Stimulated activated CD8-positive, alpha-beta memory T cell treated with anti-CD3 and anti-CD28 coated beads, Interleukin-4, amount 100 ng/mL, for 4 hours (primary cell): ENCODE measurements at regions not wholly inside any gene's neighbourhood (a gene's known extent, or its start where the extent isn't known, plus 50 kb on each side); places are given as distances from the start of the nearest gene placed in this dataset.

ENCODE experiments used
- DNase-seq, 2 donors: peaks; one replicate each; pipeline ENCODE4 v3.0.0-alpha.2; 2020; ENCODE audit warnings: low read depth in 2 of 2, low spot score in 1 of 2

- DNase-seq: no peak
These were observed 1094.8 kb upstream of the PIK3C3 start for GRCh38 chr18:40860189-40860588.

- no peak for DNase-seq
These were observed 1099.4 kb upstream of the PIK3C3 start for GRCh38 chr18:40855661-40856060.

- DNase-seq: no peak
These were observed 1102.6 kb upstream of the PIK3C3 start for GRCh38 chr18:40852406-40852805.

GRCh38 chr18:40851014-40851429 lies 1104.0 kb upstream of the PIK3C3 start:
- no peak for DNase-seq

- DNase-seq: no peak
These were observed 1105.1 kb upstream of the PIK3C3 start for GRCh38 chr18:40849886-40850285.

- DNase-seq: no peak
These were observed 1113.6 kb upstream of the PIK3C3 start for GRCh38 chr18:40841467-40841866.

GRCh38 chr18:40841063-40841462 lies 1114.0 kb upstream of the PIK3C3 start:
- DNase-seq: no peak

GRCh38 chr18:40832362-40832761 lies 1122.7 kb upstream of the PIK3C3 start:
- no peak for DNase-seq

GRCh38 chr18:40824291-40824690 lies 1130.7 kb upstream of the PIK3C3 start:
- DNase-seq: no peak

- no peak for DNase-seq
These were observed 1133.3 kb upstream of the PIK3C3 start for GRCh38 chr18:40821596-40822243.

- no peak for DNase-seq
These were observed 1142.0 kb upstream of the PIK3C3 start for GRCh38 chr18:40812981-40813515.

- DNase-seq: no peak
These were observed 1144.7 kb upstream of the PIK3C3 start for GRCh38 chr18:40810372-40810771.

GRCh38 chr18:40789286-40789685 lies 1165.7 kb upstream of the PIK3C3 start:
- DNase-seq: no peak

GRCh38 chr18:40782453-40783130 lies 1172.4 kb upstream of the PIK3C3 start:
- no peak for DNase-seq

- no peak for DNase-seq
These were observed 1185.2 kb upstream of the PIK3C3 start for GRCh38 chr18:40769786-40770185.

- DNase-seq: no peak
These were observed 1194.8 kb upstream of the PIK3C3 start for GRCh38 chr18:40760251-40760650.

- DNase-seq: no peak
These were observed 1200.6 kb upstream of the PIK3C3 start for GRCh38 chr18:40754477-40754876.

GRCh38 chr18:40752316-40752715 lies 1202.7 kb upstream of the PIK3C3 start:
- no peak for DNase-seq

GRCh38 chr18:40751186-40751585 lies 1203.8 kb upstream of the PIK3C3 start:
- no peak for DNase-seq

- no peak for DNase-seq
These were observed 1216.0 kb upstream of the PIK3C3 start for GRCh38 chr18:40739029-40739428.

GRCh38 chr18:40738321-40738880 lies 1216.6 kb upstream of the PIK3C3 start:
- DNase-seq: no peak

- DNase-seq: no peak
These were observed 1246.3 kb upstream of the PIK3C3 start for GRCh38 chr18:40708726-40709125.
